ENCODE measurements at regions not wholly inside any gene's neighbourhood (a gene's known extent, or its start where the extent isn't known, plus 50 kb on each side); places are given as distances from the start of the nearest gene placed in this dataset.

GRCh38 chr6:12420626-12421025, 130.5 kb downstream of the EDN1 start:
- DNase-seq = no peak

GRCh38 chr6:12421596-12421995, 131.4 kb downstream of the EDN1 start:
- no peak for DNase-seq
- Histone ChIP-seq H3K27ac (ENCODE audit: insufficient read depth in 1 of 2, low read depth in 1 of 2, low read length in 2 of 2, poor library complexity in 1 of 2, severe bottlenecking in 2 of 2) (no peak overlapping the region), H3K9me3 (ENCODE audit: control extremely low read depth in 1 of 5, control insufficient read depth in 4 of 5, insufficient read depth in 2 of 5, low read depth in 1 of 5, low read length in 4 of 5) (peaks cover 0 to 5% (median 0%) of the 10 kb centered on the region in 5 experiments), H3K4me1 (ENCODE audit: control extremely low read depth in 1 of 4, control insufficient read depth in 4 of 4, insufficient read depth in 4 of 4, low read length in 3 of 4) (peaks cover 0 to 9% (median 1%) of the 10 kb centered on the region in 4 experiments), H3K36me3 (ENCODE audit: control insufficient read depth in 4 of 4, insufficient read depth in 4 of 4, low read length in 3 of 4) (no peaks in the 10 kb centered on the region), H3K27me3 (replicated peaks in 2 of 5; ENCODE audit: control insufficient read depth in 4 of 5, insufficient read depth in 5 of 5, low read length in 4 of 5) (no peaks in the 10 kb centered on the region), H3K4me3 (ENCODE audit: control insufficient read depth in 1 of 7, extremely low read depth in 1 of 7, insufficient read depth in 4 of 7, low read depth in 2 of 7, low read length in 6 of 7) (no peak overlapping the region)
- POLR2A ChIA-PET = no interaction called here
- 100% methylated on average over 1 of the region's 1 CpG for WGBS (ENCODE audit: insufficient coverage)
- CTCF ChIA-PET = interaction anchor here (0.6 kb wide), 1 partner anchor 910 kb away, joined by 4 read pairs; no protein-coding TSS in a partner anchor

More at GRCh38 chr6:12420626-12421025, 130.5 kb downstream of the EDN1 start:
- Histone ChIP-seq H3K4me1 (ENCODE audit: control extremely low read depth in 1 of 4, control insufficient read depth in 4 of 4, insufficient read depth in 4 of 4, low read length in 3 of 4) (peaks cover 0 to 9% (median 1%) of the 10 kb centered on the region in 4 experiments), H3K27ac (ENCODE audit: insufficient read depth in 1 of 2, low read depth in 1 of 2, low read length in 2 of 2, poor library complexity in 1 of 2, severe bottlenecking in 2 of 2) (no peak overlapping the region), H3K9me3 (ENCODE audit: control extremely low read depth in 1 of 5, control insufficient read depth in 4 of 5, insufficient read depth in 2 of 5, low read depth in 1 of 5, low read length in 4 of 5) (peaks cover 0 to 5% (median 0%) of the 10 kb centered on the region in 5 experiments), H3K36me3 (ENCODE audit: control insufficient read depth in 4 of 4, insufficient read depth in 4 of 4, low read length in 3 of 4) (no peaks in the 10 kb centered on the region), H3K27me3 (replicated peaks in 2 of 5; ENCODE audit: control insufficient read depth in 4 of 5, insufficient read depth in 5 of 5, low read length in 4 of 5) (no peaks in the 10 kb centered on the region), H3K4me3 (ENCODE audit: control insufficient read depth in 1 of 7, extremely low read depth in 1 of 7, insufficient read depth in 4 of 7, low read depth in 2 of 7, low read length in 6 of 7) (no peak overlapping the region)
- POLR2A ChIA-PET = no interaction called here
- CTCF ChIA-PET = no interaction called here
- WGBS (ENCODE audit: insufficient coverage) = 94% methylated on average over 2 of the region's 5 CpGs

GRCh38 chr6:12422848-12423247, 132.7 kb downstream of the EDN1 start:
- peaks cover 0 to 9% (median 1%) of the 10 kb centered on the region in 4 experiments for H3K4me1 ChIP-seq (ENCODE audit: control extremely low read depth in 1 of 4, control insufficient read depth in 4 of 4, insufficient read depth in 4 of 4, low read length in 3 of 4)
- ChIA-PET CTCF (interaction anchor here (1.3 kb wide), 1 partner anchor 25 kb away, joined by 3 read pairs; no protein-coding TSS in a partner anchor), POLR2A (no interaction called here)
- no peaks in the 10 kb centered on the region for H3K27me3 ChIP-seq (replicated peaks in 2 of 5; ENCODE audit: control insufficient read depth in 4 of 5, insufficient read depth in 5 of 5, low read length in 4 of 5)
- H3K9me3 ChIP-seq (ENCODE audit: control extremely low read depth in 1 of 5, control insufficient read depth in 4 of 5, insufficient read depth in 2 of 5, low read depth in 1 of 5, low read length in 4 of 5) = peaks cover 0 to 5% (median 0%) of the 10 kb centered on the region in 5 experiments
- H3K4me3 ChIP-seq (ENCODE audit: control insufficient read depth in 1 of 7, extremely low read depth in 1 of 7, insufficient read depth in 4 of 7, low read depth in 2 of 7, low read length in 6 of 7) = no peak overlapping the region
- H3K36me3 ChIP-seq (ENCODE audit: control insufficient read depth in 4 of 4, insufficient read depth in 4 of 4, low read length in 3 of 4) = no peaks in the 10 kb centered on the region
- no peak for DNase-seq
- 99% methylated on average over 8 of the region's 8 CpGs for WGBS (ENCODE audit: insufficient coverage)
- H3K27ac ChIP-seq (ENCODE audit: insufficient read depth in 1 of 2, low read depth in 1 of 2, low read length in 2 of 2, poor library complexity in 1 of 2, severe bottlenecking in 2 of 2) = no peak overlapping the region

- ChIA-PET POLR2A (no interaction called here), CTCF (interaction anchor here (1.5 kb wide), 1 partner anchor 28 kb away, joined by 3 read pairs; no protein-coding TSS in a partner anchor)
- H3K36me3 ChIP-seq (ENCODE audit: control insufficient read depth in 4 of 4, insufficient read depth in 4 of 4, low read length in 3 of 4) = no peaks in the 10 kb centered on the region
Observed at GRCh38 chr6:12423832-12424231, 133.7 kb downstream of the EDN1 start.

GRCh38 chr6:12426121-12426520, 136.0 kb downstream of the EDN1 start:
- WGBS (ENCODE audit: insufficient coverage) = 94% methylated on average over 4 of the region's 4 CpGs
- DNase-seq = no peak
- Histone ChIP-seq H3K36me3 (ENCODE audit: control insufficient read depth in 4 of 4, insufficient read depth in 4 of 4, low read length in 3 of 4) (no peaks in the 10 kb centered on the region), H3K4me3 (ENCODE audit: control insufficient read depth in 1 of 7, extremely low read depth in 1 of 7, insufficient read depth in 4 of 7, low read depth in 2 of 7, low read length in 6 of 7) (no peak overlapping the region), H3K27ac (ENCODE audit: insufficient read depth in 1 of 2, low read depth in 1 of 2, low read length in 2 of 2, poor library complexity in 1 of 2, severe bottlenecking in 2 of 2) (no peak overlapping the region), H3K4me1 (ENCODE audit: control extremely low read depth in 1 of 4, control insufficient read depth in 4 of 4, insufficient read depth in 4 of 4, low read length in 3 of 4) (peaks cover 0 to 15% (median 1%) of the 10 kb centered on the region in 4 experiments), H3K27me3 (replicated peaks in 2 of 5; ENCODE audit: control insufficient read depth in 4 of 5, insufficient read depth in 5 of 5, low read length in 4 of 5) (no peaks in the 10 kb centered on the region), H3K9me3 (ENCODE audit: control extremely low read depth in 1 of 5, control insufficient read depth in 4 of 5, insufficient read depth in 2 of 5, low read depth in 1 of 5, low read length in 4 of 5) (no peaks in the 10 kb centered on the region)
- POLR2A ChIA-PET = no interaction called here
- CTCF ChIA-PET = no interaction called here

More at GRCh38 chr6:12423832-12424231, 133.7 kb downstream of the EDN1 start:
- Histone ChIP-seq H3K27ac (ENCODE audit: insufficient read depth in 1 of 2, low read depth in 1 of 2, low read length in 2 of 2, poor library complexity in 1 of 2, severe bottlenecking in 2 of 2) (peak overlapping the region; percentile 69 to 81), H3K4me3 (ENCODE audit: control insufficient read depth in 1 of 7, extremely low read depth in 1 of 7, insufficient read depth in 4 of 7, low read depth in 2 of 7, low read length in 6 of 7) (no peak overlapping the region), H3K27me3 (replicated peaks in 2 of 5; ENCODE audit: control insufficient read depth in 4 of 5, insufficient read depth in 5 of 5, low read length in 4 of 5) (no peaks in the 10 kb centered on the region), H3K9me3 (ENCODE audit: control extremely low read depth in 1 of 5, control insufficient read depth in 4 of 5, insufficient read depth in 2 of 5, low read depth in 1 of 5, low read length in 4 of 5) (peaks cover 0 to 3% (median 0%) of the 10 kb centered on the region in 5 experiments), H3K4me1 (ENCODE audit: control extremely low read depth in 1 of 4, control insufficient read depth in 4 of 4, insufficient read depth in 4 of 4, low read length in 3 of 4) (peaks cover 0 to 9% (median 1%) of the 10 kb centered on the region in 4 experiments)
- DNase-seq = peak; percentile 54 to 91 (median 85)
- no CpG with 5 or more reads among the region's 1 CpG for whole genome bisulfite sequencing (ENCODE audit: insufficient coverage)

GRCh38 chr6:12431023-12431422, 140.9 kb downstream of the EDN1 start:
- H3K4me3 ChIP-seq (ENCODE audit: control insufficient read depth in 1 of 7, extremely low read depth in 1 of 7, insufficient read depth in 4 of 7, low read depth in 2 of 7, low read length in 6 of 7) = no peak overlapping the region
- POLR2A ChIA-PET = no interaction called here
- peaks cover 0 to 5% (median 0%) of the 10 kb centered on the region in 5 experiments for H3K9me3 ChIP-seq (ENCODE audit: control extremely low read depth in 1 of 5, control insufficient read depth in 4 of 5, insufficient read depth in 2 of 5, low read depth in 1 of 5, low read length in 4 of 5)
- WGBS (ENCODE audit: insufficient coverage) = 100% methylated on average over 1 of the region's 3 CpGs
- CTCF ChIA-PET = no interaction called here
- H3K27me3 ChIP-seq (replicated peaks in 2 of 5; ENCODE audit: control insufficient read depth in 4 of 5, insufficient read depth in 5 of 5, low read length in 4 of 5) = no peaks in the 10 kb centered on the region
- peaks cover 0 to 17% (median 2%) of the 10 kb centered on the region in 4 experiments for H3K4me1 ChIP-seq (ENCODE audit: control extremely low read depth in 1 of 4, control insufficient read depth in 4 of 4, insufficient read depth in 4 of 4, low read length in 3 of 4)
- no peaks in the 10 kb centered on the region for H3K36me3 ChIP-seq (ENCODE audit: control insufficient read depth in 4 of 4, insufficient read depth in 4 of 4, low read length in 3 of 4)
- DNase-seq = no peak
- no peak overlapping the region for H3K27ac ChIP-seq (ENCODE audit: insufficient read depth in 1 of 2, low read depth in 1 of 2, low read length in 2 of 2, poor library complexity in 1 of 2, severe bottlenecking in 2 of 2)

- no CpG with 5 or more reads among the region's 3 CpGs for WGBS (ENCODE audit: insufficient coverage)
- H3K4me3 ChIP-seq (ENCODE audit: control insufficient read depth in 1 of 7, extremely low read depth in 1 of 7, insufficient read depth in 4 of 7, low read depth in 2 of 7, low read length in 6 of 7) = peak overlapping the region in 1 of 7 experiments; percentile 23
- H3K4me1 ChIP-seq (ENCODE audit: control extremely low read depth in 1 of 4, control insufficient read depth in 4 of 4, insufficient read depth in 4 of 4, low read length in 3 of 4) = peaks cover 5 to 23% (median 14%) of the 10 kb centered on the region in 4 experiments
- H3K36me3 ChIP-seq (ENCODE audit: control insufficient read depth in 4 of 4, insufficient read depth in 4 of 4, low read length in 3 of 4) = no peaks in the 10 kb centered on the region
- peaks cover 0 to 5% (median 0%) of the 10 kb centered on the region in 5 experiments for H3K9me3 ChIP-seq (ENCODE audit: control extremely low read depth in 1 of 5, control insufficient read depth in 4 of 5, insufficient read depth in 2 of 5, low read depth in 1 of 5, low read length in 4 of 5)
- DNase-seq = peak; percentile 32 to 83 (median 63)
- no peaks in the 10 kb centered on the region for H3K27me3 ChIP-seq (replicated peaks in 2 of 5; ENCODE audit: control insufficient read depth in 4 of 5, insufficient read depth in 5 of 5, low read length in 4 of 5)
- H3K27ac ChIP-seq (ENCODE audit: insufficient read depth in 1 of 2, low read depth in 1 of 2, low read length in 2 of 2, poor library complexity in 1 of 2, severe bottlenecking in 2 of 2) = no peak overlapping the region
- ChIA-PET CTCF (no interaction called here), POLR2A (no interaction called here)
Observed at GRCh38 chr6:12436224-12436623, 146.1 kb downstream of the EDN1 start.
